ENCODE measurements at regions not wholly inside any gene's neighbourhood (a gene's known extent, or its start where the extent isn't known, plus 50 kb on each side); places are given as distances from the start of the nearest gene placed in this dataset.

DNA sequence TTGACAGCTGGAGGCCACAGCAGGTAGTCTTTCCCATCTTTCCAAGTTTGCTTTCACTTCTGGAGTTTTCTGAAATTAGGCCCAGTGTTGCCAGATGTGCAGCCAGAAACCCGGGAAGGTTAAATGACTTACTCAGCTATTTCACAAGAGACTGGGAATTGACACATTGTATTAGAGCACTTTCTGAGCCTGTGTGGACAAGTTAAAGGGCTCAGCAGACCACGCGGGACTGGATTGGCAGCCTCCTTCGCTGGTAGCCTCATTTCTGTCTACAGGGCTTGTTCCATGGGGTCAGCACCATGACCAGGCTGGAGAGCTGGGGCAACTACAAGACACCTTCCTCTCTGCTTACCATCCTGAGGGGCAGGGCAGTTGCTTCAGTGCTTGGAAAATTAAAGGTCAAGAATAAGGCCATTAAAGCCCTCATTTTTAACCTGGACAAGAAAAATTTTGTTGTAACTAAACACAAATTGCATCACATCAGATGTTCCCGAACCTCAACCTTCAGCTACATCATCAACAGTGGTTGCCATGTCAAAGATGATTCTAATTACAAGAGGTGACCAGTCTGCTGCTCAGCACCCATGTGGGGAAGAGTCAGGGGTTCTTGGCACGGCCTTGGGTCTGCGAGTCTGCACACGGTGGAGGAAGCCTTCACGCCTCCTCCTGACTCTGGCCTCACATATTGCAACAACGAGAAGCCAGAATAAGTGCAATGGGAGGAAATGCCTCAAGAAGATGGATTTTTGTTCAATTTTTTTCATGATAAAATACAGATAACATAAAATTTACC is 279.5 kb upstream of the RAB6C start:
- TF ChIP-seq, protein P1, sequence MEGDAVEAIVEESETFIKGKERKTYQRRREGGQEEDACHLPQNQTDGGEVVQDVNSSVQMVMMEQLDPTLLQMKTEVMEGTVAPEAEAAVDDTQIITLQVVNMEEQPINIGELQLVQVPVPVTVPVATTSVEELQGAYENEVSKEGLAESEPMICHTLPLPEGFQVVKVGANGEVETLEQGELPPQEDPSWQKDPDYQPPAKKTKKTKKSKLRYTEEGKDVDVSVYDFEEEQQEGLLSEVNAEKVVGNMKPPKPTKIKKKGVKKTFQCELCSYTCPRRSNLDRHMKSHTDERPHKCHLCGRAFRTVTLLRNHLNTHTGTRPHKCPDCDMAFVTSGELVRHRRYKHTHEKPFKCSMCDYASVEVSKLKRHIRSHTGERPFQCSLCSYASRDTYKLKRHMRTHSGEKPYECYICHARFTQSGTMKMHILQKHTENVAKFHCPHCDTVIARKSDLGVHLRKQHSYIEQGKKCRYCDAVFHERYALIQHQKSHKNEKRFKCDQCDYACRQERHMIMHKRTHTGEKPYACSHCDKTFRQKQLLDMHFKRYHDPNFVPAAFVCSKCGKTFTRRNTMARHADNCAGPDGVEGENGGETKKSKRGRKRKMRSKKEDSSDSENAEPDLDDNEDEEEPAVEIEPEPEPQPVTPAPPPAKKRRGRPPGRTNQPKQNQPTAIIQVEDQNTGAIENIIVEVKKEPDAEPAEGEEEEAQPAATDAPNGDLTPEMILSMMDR (IDR thresholded peaks at IDR 0.05; ENCODE audit: insufficient read depth, low read depth, low read length, missing control alignments), result no peak
- peak; percentile 72 for DNase-seq (ENCODE audit: low read depth)
- no peak overlapping the region for H3K4me3 ChIP-seq (ENCODE audit: low read length)

DNA sequence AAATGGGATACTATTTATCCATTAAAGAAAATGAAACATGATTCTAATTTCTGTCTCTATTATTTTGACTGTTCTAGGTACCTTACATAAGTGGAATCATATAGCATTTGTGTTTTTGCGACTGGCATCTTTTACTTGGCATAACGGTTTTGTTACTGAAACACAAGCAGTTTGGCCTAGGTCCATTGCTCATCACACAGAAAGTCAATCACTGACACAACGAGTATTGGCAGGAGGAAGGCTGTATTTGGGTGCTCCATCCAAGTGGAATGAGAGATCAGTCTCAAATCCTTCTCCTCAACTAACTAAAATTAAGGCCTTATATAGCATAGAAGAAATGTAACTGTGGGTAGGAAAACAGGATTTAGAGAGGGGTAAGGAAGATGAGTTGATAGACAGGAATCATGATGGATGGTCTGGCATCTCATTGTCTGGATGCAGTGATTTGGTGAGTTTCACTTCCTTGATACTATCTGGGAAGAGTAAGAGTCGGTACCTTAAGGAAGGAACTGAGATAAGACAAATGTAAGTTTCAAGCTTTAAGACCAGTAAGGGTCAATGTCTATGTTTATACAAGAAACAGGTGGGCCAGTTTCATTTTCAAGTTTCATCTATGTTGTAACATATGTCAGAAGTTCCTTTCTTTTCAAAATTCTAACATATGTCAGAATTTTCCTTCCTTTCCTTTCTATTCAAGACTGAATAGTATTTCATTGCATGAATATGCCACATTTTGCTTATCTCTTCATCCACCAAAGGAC is 276.9 kb upstream of the RAB6C start:
- H3K4me3 ChIP-seq (ENCODE audit: low read length), result no peak overlapping the region
- DNase-seq (ENCODE audit: low read depth), result no peak
- TF ChIP-seq, protein P1 (IDR thresholded peaks at IDR 0.05; ENCODE audit: insufficient read depth, low read depth, low read length, missing control alignments), result no peak

DNA sequence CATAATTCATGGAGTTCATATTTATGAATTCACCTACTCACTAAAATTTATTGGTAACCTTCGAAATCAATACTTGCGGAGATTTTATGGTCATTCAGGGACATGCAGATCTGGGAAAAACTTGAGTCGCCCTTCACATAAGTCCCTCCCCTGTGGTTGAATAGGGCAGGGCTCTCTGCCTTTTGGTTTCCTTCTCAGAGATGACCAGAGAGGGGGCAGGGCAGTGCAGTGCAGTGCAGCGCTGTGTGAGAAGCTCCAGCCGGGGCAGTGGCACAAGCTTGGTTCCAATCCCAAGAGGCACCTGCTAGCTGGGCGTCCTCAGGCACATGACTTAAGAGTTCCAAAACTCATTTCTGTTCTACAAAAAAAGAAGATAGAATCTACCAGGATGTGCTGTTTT is 274.4 kb upstream of the RAB6C start:
- TF ChIP-seq, protein P1 (IDR thresholded peaks at IDR 0.05; ENCODE audit: insufficient read depth, low read depth, low read length, missing control alignments), result no peak
- DNase-seq (ENCODE audit: low read depth), result no peak
- no peak overlapping the region for H3K4me3 ChIP-seq (ENCODE audit: low read length)

DNA sequence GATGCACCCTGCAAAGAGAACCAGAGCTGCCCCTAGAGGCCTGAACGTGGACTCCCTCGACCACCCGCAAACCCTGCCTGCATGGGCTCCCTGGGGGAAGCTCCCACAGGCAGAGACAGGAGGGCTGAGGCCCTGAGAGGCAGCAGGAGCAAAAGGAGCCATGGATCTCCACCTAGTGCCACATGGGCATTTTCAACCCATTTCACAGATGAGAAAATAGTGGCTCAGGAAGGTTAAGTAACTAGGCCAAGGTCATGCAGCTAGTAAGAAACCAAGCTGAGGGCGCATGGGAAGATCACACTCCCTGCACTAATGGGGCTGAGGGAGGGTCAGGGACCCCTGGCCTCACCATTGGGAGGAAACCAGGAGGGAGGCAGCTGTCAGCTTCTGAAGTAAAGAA is 271.7 kb upstream of the RAB6C start:
- no peak overlapping the region for H3K4me3 ChIP-seq (ENCODE audit: low read length)
- TF ChIP-seq, protein P1 (IDR thresholded peaks at IDR 0.05; ENCODE audit: insufficient read depth, low read depth, low read length, missing control alignments), result no peak
- no peak for DNase-seq (ENCODE audit: low read depth)

DNA sequence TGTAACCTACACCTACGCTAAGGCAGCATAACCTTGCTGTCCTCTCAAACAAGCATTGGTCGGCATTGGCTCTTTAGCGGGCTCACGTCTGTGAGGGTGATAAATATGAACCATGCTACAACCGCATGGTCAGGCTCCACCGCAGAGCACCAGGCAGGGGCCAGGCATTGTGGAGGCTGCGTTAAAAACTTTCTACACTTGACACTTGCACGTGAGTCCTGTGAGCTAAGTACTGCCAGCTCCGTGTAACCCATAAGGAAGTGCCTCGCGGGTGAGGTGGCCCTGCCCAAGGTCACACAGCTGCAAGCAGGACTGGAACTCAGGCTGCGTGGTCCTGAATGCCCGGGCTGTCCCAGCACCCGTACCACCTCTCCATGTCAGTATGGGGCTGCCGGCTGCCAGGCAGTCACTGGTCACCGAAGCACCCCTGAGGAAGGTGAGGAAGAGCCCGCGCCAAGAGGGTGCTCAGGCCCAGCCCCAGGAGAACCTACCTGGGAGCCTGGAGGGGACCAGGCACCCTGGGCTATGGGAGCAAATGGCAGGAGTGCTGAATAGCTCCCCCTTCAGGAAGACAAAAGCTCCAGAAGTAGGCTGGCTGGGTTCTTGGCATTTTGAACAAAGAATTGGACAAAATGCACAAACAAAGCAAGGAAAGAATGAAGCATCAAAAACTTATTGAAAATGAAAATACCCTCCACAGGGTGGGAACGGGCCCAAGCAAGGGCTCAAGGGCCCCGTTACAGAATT is 271.1 kb upstream of the RAB6C start:
- no peak for DNase-seq (ENCODE audit: low read depth)
- no peak overlapping the region for H3K4me3 ChIP-seq (ENCODE audit: low read length)
- TF ChIP-seq, protein P1 (IDR thresholded peaks at IDR 0.05; ENCODE audit: insufficient read depth, low read depth, low read length, missing control alignments), result no peak

DNA sequence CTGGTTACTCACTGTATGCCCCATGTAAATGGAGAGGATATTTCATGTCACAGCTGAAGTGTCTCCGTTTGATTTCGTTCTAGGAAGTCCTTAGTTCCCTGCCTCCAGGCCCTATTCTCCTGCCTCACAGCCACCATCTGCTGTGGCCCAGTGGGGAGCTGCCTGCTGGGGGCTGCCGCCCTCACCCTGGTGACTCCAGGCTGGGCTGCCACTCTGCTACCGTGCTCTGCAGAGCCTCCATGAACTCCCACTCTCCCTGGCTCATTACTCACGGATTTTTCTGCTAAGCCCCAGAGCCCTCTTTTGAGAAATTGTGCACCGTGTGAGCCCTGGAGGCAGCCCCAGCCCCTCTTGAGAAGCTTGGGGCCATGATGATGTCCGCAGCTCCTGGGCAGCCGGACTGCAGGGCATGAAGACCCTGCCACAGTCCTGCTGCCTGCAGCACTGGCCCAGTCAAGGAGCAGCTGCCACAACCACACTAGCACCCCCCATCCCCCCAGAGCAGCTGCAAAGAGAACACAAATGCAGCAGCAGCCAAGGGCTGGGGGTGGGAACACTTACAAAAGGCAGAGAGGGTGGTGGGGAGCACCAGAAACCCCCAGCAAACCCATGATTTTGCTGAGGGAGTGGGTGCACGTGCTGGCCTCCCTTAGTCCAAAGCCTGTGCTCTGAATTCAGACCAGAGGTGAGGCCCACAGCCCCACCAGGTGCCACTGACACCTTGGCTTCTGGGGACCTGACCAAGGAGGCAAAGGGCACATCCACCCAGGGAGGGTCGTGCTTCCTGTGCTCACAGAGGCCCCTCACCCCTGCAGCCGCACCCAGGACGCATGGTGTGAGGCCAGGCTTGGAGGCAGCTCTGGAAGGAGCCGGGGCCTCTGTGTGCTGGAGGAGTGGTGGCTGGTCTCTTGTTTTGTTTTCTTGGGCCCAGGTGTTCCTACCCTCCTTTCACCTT is 270.2 kb upstream of the RAB6C start:
- TF ChIP-seq, protein P1 (IDR thresholded peaks at IDR 0.05; ENCODE audit: insufficient read depth, low read depth, low read length, missing control alignments), result no peak
- no peak overlapping the region for H3K4me3 ChIP-seq (ENCODE audit: low read length)
- DNase-seq (ENCODE audit: low read depth), result no peak

Measured in epithelial cell of esophagus (primary cell).